Osteocyte (in vitro differentiated cells): ENCODE measurements at regions not wholly inside any gene's neighbourhood (a gene's known extent, or its start where the extent isn't known, plus 50 kb on each side); places are given as distances from the start of the nearest gene placed in this dataset.

Source experiments
- DNase-seq: peaks from one replicate; pipeline ENCODE4 v3.0.0; 2021; ENCODE audit warnings: mixed read lengths; ENCODE audit not compliant: unreplicated experiment; ENCODE audit errors: extremely low spot score
- H3K27ac Mint-ChIP-seq: one replicate; pipeline ENCODE4 v1.8.0; 2021; ENCODE audit warnings: mild to moderate bottlenecking, mixed read lengths; ENCODE audit not compliant: unreplicated experiment
- H3K27me3 Mint-ChIP-seq: one replicate; pipeline ENCODE4 v1.8.0; 2021; ENCODE audit warnings: mixed read lengths; ENCODE audit not compliant: unreplicated experiment
- H3K36me3 Mint-ChIP-seq: one replicate; pipeline ENCODE4 v1.8.0; 2021; ENCODE audit warnings: mixed read lengths; ENCODE audit not compliant: unreplicated experiment
- H3K4me1 Mint-ChIP-seq: one replicate; pipeline ENCODE4 v1.8.0; 2021; ENCODE audit warnings: mixed read lengths; ENCODE audit not compliant: unreplicated experiment
- H3K4me3 Mint-ChIP-seq: one replicate; pipeline ENCODE4 v1.8.0; 2021; ENCODE audit warnings: mild to moderate bottlenecking, moderate library complexity, mixed read lengths; ENCODE audit not compliant: unreplicated experiment
- H3K9me3 Mint-ChIP-seq: one replicate; pipeline ENCODE4 v1.8.0; 2021; ENCODE audit warnings: mixed read lengths; ENCODE audit not compliant: unreplicated experiment
- TF ChIP-seq, protein P1 (sequence below): fragments of 200-600 bp; sonication (generic); IDR thresholded peaks from 2 replicates; pipeline ENCODE4 v1.5.0; 2021; ENCODE audit warnings: antibody characterized with exemption, mild to moderate bottlenecking, moderate library complexity

- Mint-ChIP-seq H3K36me3 (no peaks in the 10 kb centered on the region), H3K9me3 (peaks cover 7% of the 10 kb centered on the region), H3K27ac (no peak overlapping the region), H3K4me1 (no peaks in the 10 kb centered on the region), H3K4me3 (no peak overlapping the region), H3K27me3 (no peaks in the 10 kb centered on the region)
- DNase-seq = no peak
- TF ChIP-seq, protein P1, sequence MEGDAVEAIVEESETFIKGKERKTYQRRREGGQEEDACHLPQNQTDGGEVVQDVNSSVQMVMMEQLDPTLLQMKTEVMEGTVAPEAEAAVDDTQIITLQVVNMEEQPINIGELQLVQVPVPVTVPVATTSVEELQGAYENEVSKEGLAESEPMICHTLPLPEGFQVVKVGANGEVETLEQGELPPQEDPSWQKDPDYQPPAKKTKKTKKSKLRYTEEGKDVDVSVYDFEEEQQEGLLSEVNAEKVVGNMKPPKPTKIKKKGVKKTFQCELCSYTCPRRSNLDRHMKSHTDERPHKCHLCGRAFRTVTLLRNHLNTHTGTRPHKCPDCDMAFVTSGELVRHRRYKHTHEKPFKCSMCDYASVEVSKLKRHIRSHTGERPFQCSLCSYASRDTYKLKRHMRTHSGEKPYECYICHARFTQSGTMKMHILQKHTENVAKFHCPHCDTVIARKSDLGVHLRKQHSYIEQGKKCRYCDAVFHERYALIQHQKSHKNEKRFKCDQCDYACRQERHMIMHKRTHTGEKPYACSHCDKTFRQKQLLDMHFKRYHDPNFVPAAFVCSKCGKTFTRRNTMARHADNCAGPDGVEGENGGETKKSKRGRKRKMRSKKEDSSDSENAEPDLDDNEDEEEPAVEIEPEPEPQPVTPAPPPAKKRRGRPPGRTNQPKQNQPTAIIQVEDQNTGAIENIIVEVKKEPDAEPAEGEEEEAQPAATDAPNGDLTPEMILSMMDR = no peak
Observed at GRCh38 chr2:21746499-21746898, 622.7 kb downstream of the TDRD15 start.

GRCh38 chr2:21748501-21748900 lies 624.7 kb downstream of the TDRD15 start:
- no peak for DNase-seq

GRCh38 chr2:21754164-21754788 lies 630.5 kb downstream of the TDRD15 start:
- no peak for DNase-seq
- TF ChIP-seq, protein P1 = no peak
- H3K4me1 Mint-ChIP-seq = no peaks in the 10 kb centered on the region
- H3K27ac Mint-ChIP-seq = no peak overlapping the region
- H3K4me3 Mint-ChIP-seq = no peak overlapping the region
- H3K27me3 Mint-ChIP-seq = no peaks in the 10 kb centered on the region
- peaks cover 4% of the 10 kb centered on the region for H3K9me3 Mint-ChIP-seq
- H3K36me3 Mint-ChIP-seq = no peaks in the 10 kb centered on the region

More at GRCh38 chr2:21748501-21748900, 624.7 kb downstream of the TDRD15 start:
- no peak overlapping the region for H3K4me3 Mint-ChIP-seq
- no peaks in the 10 kb centered on the region for H3K4me1 Mint-ChIP-seq
- H3K9me3 Mint-ChIP-seq = peaks cover 7% of the 10 kb centered on the region
- TF ChIP-seq, protein P1 = no peak
- no peaks in the 10 kb centered on the region for H3K27me3 Mint-ChIP-seq
- H3K27ac Mint-ChIP-seq = no peak overlapping the region
- H3K36me3 Mint-ChIP-seq = no peaks in the 10 kb centered on the region

GRCh38 chr2:21757805-21758430 lies 634.1 kb downstream of the TDRD15 start:
- Mint-ChIP-seq H3K4me1 (no peaks in the 10 kb centered on the region), H3K27ac (no peak overlapping the region)

GRCh38 chr2:21759819-21760218 lies 636.1 kb downstream of the TDRD15 start:
- H3K4me3 Mint-ChIP-seq = no peak overlapping the region
- H3K27me3 Mint-ChIP-seq = no peaks in the 10 kb centered on the region
- DNase-seq = no peak
- no peaks in the 10 kb centered on the region for H3K4me1 Mint-ChIP-seq
- peaks cover 4% of the 10 kb centered on the region for H3K9me3 Mint-ChIP-seq
- TF ChIP-seq, protein P1 = no peak
- no peak overlapping the region for H3K27ac Mint-ChIP-seq
- H3K36me3 Mint-ChIP-seq = no peaks in the 10 kb centered on the region

More at GRCh38 chr2:21757805-21758430, 634.1 kb downstream of the TDRD15 start:
- DNase-seq = no peak
- Mint-ChIP-seq H3K4me3 (no peak overlapping the region), H3K27me3 (no peaks in the 10 kb centered on the region), H3K9me3 (peaks cover 4% of the 10 kb centered on the region), H3K36me3 (no peaks in the 10 kb centered on the region)
- TF ChIP-seq, protein P1 = no peak
